ENCODE measurements at regions not wholly inside any gene's neighbourhood (a gene's known extent, or its start where the extent isn't known, plus 50 kb on each side); places are given as distances from the start of the nearest gene placed in this dataset.

DNA sequence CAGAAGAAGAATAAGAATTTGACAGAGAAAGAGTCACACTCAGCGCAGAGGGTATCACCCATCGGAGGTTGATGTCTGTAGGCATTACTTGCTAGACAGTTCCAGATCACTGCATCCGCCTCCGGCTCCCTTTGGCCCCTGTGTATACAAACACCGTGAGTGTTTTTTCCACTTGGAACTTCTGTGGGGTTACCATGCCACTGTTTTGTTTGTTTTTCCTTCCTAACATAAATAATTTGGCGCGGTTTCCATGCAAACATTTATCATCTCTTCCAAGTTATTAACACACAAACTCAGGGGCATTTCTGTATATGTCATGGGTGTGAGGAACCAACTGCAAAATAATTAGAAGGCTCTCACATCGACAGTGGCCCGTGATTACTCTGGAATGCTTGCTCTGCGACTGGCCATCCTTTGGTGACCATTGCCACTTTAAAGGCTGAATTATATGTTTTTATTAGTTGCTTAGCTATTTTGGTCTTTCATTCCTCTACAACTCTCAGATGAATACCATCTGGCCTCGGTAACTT, 612.2 kb upstream of the MKI67 start:
- no peak overlapping the region for H3K4me3 ChIP-seq (ENCODE audit: low read depth in 1 of 2, low read length in 2 of 2)
- H3K9me3 ChIP-seq (ENCODE audit: control insufficient read depth in 2 of 2, insufficient read depth in 1 of 2, low read depth in 1 of 2, low read length in 1 of 2), result peaks cover 2 to 9% of the 10 kb centered on the region in 2 donors
- no peak overlapping the region for H3K27ac ChIP-seq (ENCODE audit: low read depth in 2 of 2, low read length in 1 of 2)
- H3K27me3 ChIP-seq (ENCODE audit: control insufficient read depth in 1 of 2, insufficient read depth in 2 of 2, low read length in 2 of 2), result no peaks in the 10 kb centered on the region
- H3K4me1 ChIP-seq (ENCODE audit: control insufficient read depth in 2 of 2, insufficient read depth in 2 of 2, low read length in 1 of 2), result no peaks in the 10 kb centered on the region
- WGBS, 2 donors, result 55 to 68% methylated on average over 11 of the region's 11 CpGs
- no peaks in the 10 kb centered on the region for H3K36me3 ChIP-seq (ENCODE audit: control insufficient read depth in 2 of 2, insufficient read depth in 2 of 2, low read length in 1 of 2)

DNA sequence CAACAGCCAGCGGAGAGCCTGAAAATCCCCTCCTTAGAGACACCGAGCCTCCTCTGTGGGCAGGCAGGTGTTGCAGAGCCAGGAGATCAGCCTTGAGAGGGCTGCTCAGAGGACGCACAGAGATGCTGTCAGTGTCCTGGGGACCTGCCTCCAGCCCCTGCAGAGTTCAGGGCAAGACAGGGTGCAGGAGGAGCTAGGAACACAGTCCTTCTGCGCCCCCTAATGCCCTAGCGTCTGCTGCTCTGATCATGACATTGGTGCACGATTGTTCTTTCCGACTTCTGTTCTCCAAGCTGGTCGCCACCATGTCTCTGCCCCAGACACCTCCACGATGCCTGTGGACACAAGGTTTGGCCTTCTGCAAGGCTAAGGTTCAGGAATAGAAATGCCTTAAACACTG, 613.7 kb upstream of the MKI67 start:
- H3K27ac ChIP-seq (ENCODE audit: low read depth in 2 of 2, low read length in 1 of 2), result no peak overlapping the region
- peaks cover 0 to 8% of the 10 kb centered on the region in 2 donors for H3K9me3 ChIP-seq (ENCODE audit: control insufficient read depth in 2 of 2, insufficient read depth in 1 of 2, low read depth in 1 of 2, low read length in 1 of 2)
- no peaks in the 10 kb centered on the region for H3K4me1 ChIP-seq (ENCODE audit: control insufficient read depth in 2 of 2, insufficient read depth in 2 of 2, low read length in 1 of 2)
- H3K27me3 ChIP-seq (ENCODE audit: control insufficient read depth in 1 of 2, insufficient read depth in 2 of 2, low read length in 2 of 2), result no peaks in the 10 kb centered on the region
- H3K4me3 ChIP-seq (ENCODE audit: low read depth in 1 of 2, low read length in 2 of 2), result no peak overlapping the region
- whole genome bisulfite sequencing, 2 donors, result 73 to 74% methylated on average over 9 of the region's 9 CpGs
- H3K36me3 ChIP-seq (ENCODE audit: control insufficient read depth in 2 of 2, insufficient read depth in 2 of 2, low read length in 1 of 2), result no peaks in the 10 kb centered on the region

DNA sequence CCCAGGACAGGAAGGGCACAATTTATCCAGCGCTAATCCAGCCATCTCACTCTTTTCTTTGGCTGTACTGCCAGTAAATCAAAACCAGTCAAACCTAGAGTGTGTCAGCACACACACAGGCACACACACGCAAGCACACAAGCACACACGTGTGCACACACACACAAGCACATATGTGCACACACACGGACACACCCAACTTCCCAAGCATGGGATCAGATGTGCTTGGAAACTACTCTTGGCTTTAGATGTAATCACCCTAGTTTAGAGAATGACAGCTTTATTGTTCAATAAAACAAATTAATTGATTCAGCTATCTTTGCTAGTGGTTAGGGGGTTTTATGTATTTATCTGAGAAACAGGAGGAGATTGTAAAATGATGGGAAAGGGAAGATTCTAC, 615.0 kb upstream of the MKI67 start:
- Histone ChIP-seq H3K4me1 (ENCODE audit: control insufficient read depth in 2 of 2, insufficient read depth in 2 of 2, low read length in 1 of 2) (no peaks in the 10 kb centered on the region), H3K4me3 (ENCODE audit: low read depth in 1 of 2, low read length in 2 of 2) (no peak overlapping the region), H3K27ac (ENCODE audit: low read depth in 2 of 2, low read length in 1 of 2) (no peak overlapping the region), H3K27me3 (ENCODE audit: control insufficient read depth in 1 of 2, insufficient read depth in 2 of 2, low read length in 2 of 2) (no peaks in the 10 kb centered on the region), H3K36me3 (ENCODE audit: control insufficient read depth in 2 of 2, insufficient read depth in 2 of 2, low read length in 1 of 2) (no peaks in the 10 kb centered on the region), H3K9me3 (ENCODE audit: control insufficient read depth in 2 of 2, insufficient read depth in 1 of 2, low read depth in 1 of 2, low read length in 1 of 2) (peaks cover 0 to 8% of the 10 kb centered on the region in 2 donors)
- WGBS, 2 donors, result 84 to 86% methylated on average over 4 of the region's 4 CpGs

DNA sequence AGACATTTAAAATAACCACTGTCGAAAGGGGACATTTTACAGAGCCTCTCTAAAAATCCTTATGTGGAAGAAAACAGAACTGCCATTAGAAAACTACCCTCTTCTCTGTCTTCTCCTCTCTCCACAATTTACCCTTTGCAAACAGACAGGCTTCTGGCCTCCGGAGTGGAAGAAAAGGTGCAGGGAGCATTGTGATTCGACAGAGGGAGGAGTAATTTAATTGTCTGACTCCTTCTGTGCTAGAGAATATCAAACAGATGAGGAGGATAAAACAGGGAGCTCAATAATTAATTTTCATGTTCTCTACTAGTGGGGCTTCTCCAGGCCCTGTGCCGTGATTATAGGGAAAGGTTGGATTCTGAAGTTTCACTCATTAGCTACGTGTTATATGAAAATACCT, 615.5 kb upstream of the MKI67 start:
- 68 to 71% methylated on average over 5 of the region's 5 CpGs for WGBS, 2 donors
- Histone ChIP-seq H3K27me3 (ENCODE audit: control insufficient read depth in 1 of 2, insufficient read depth in 2 of 2, low read length in 2 of 2) (no peaks in the 10 kb centered on the region), H3K4me3 (ENCODE audit: low read depth in 1 of 2, low read length in 2 of 2) (no peak overlapping the region), H3K27ac (ENCODE audit: low read depth in 2 of 2, low read length in 1 of 2) (no peak overlapping the region), H3K4me1 (ENCODE audit: control insufficient read depth in 2 of 2, insufficient read depth in 2 of 2, low read length in 1 of 2) (no peaks in the 10 kb centered on the region), H3K9me3 (ENCODE audit: control insufficient read depth in 2 of 2, insufficient read depth in 1 of 2, low read depth in 1 of 2, low read length in 1 of 2) (peaks cover 0 to 8% of the 10 kb centered on the region in 2 donors), H3K36me3 (ENCODE audit: control insufficient read depth in 2 of 2, insufficient read depth in 2 of 2, low read length in 1 of 2) (no peaks in the 10 kb centered on the region)

DNA sequence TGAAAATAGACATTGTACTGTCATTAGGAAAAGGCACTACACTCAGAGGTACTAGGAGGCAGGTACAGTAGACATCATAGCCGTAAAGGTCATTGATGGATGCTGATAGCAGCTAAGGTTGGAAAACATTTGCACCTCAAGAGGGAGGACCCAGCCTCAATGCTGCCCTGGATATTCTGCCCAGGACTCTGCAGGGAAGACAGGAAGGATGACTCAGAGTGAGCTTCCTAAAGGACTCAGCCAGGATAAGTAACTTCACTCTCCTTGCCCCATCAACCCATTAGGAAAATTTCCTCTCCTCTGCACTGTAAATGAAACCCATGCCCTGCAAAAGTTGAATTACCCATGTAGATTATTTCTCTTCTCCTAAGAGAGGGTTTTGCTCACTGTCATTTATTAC, 617.9 kb upstream of the MKI67 start:
- no peak overlapping the region for H3K27ac ChIP-seq (ENCODE audit: low read depth in 2 of 2, low read length in 1 of 2)
- H3K4me1 ChIP-seq (ENCODE audit: control insufficient read depth in 2 of 2, insufficient read depth in 2 of 2, low read length in 1 of 2), result no peaks in the 10 kb centered on the region
- peaks cover 0 to 8% of the 10 kb centered on the region in 2 donors for H3K9me3 ChIP-seq (ENCODE audit: control insufficient read depth in 2 of 2, insufficient read depth in 1 of 2, low read depth in 1 of 2, low read length in 1 of 2)
- WGBS, 2 donors, result 84 to 93% methylated on average over 1 of the region's 1 CpG
- H3K4me3 ChIP-seq (ENCODE audit: low read depth in 1 of 2, low read length in 2 of 2), result no peak overlapping the region
- no peaks in the 10 kb centered on the region for H3K27me3 ChIP-seq (ENCODE audit: control insufficient read depth in 1 of 2, insufficient read depth in 2 of 2, low read length in 2 of 2)
- no peaks in the 10 kb centered on the region for H3K36me3 ChIP-seq (ENCODE audit: control insufficient read depth in 2 of 2, insufficient read depth in 2 of 2, low read length in 1 of 2)

DNA sequence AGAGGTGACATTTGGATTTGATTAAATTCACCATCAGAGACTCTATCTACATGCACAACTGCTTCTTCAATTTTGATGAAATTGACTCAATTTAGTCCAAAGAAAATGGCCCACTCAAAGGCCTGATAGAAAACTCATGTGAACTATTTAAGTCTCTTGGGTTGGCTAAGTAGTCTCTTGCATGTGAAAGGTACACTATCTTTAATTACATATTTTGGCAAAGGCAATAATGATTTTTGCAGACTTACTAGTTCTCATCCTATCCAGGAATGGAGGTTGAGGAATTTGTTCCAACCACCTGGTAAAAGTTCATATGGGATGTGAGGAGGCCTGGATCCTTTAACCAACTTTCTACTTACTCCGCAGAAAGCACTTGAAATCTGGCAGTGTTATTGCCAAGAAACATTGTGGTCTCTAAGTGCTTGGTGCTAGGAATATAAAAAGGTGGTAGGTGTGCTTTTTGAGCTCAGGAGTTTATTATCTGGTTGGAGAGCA, 618.6 kb upstream of the MKI67 start:
- no peak overlapping the region for H3K27ac ChIP-seq (ENCODE audit: low read depth in 2 of 2, low read length in 1 of 2)
- WGBS, 2 donors, result 95 to 96% methylated on average over 1 of the region's 1 CpG
- H3K27me3 ChIP-seq (ENCODE audit: control insufficient read depth in 1 of 2, insufficient read depth in 2 of 2, low read length in 2 of 2), result no peaks in the 10 kb centered on the region
- H3K4me1 ChIP-seq (ENCODE audit: control insufficient read depth in 2 of 2, insufficient read depth in 2 of 2, low read length in 1 of 2), result no peaks in the 10 kb centered on the region
- H3K4me3 ChIP-seq (ENCODE audit: low read depth in 1 of 2, low read length in 2 of 2), result no peak overlapping the region
- peaks cover 3 to 4% of the 10 kb centered on the region in 2 donors for H3K9me3 ChIP-seq (ENCODE audit: control insufficient read depth in 2 of 2, insufficient read depth in 1 of 2, low read depth in 1 of 2, low read length in 1 of 2)
- no peaks in the 10 kb centered on the region for H3K36me3 ChIP-seq (ENCODE audit: control insufficient read depth in 2 of 2, insufficient read depth in 2 of 2, low read length in 1 of 2)

DNA sequence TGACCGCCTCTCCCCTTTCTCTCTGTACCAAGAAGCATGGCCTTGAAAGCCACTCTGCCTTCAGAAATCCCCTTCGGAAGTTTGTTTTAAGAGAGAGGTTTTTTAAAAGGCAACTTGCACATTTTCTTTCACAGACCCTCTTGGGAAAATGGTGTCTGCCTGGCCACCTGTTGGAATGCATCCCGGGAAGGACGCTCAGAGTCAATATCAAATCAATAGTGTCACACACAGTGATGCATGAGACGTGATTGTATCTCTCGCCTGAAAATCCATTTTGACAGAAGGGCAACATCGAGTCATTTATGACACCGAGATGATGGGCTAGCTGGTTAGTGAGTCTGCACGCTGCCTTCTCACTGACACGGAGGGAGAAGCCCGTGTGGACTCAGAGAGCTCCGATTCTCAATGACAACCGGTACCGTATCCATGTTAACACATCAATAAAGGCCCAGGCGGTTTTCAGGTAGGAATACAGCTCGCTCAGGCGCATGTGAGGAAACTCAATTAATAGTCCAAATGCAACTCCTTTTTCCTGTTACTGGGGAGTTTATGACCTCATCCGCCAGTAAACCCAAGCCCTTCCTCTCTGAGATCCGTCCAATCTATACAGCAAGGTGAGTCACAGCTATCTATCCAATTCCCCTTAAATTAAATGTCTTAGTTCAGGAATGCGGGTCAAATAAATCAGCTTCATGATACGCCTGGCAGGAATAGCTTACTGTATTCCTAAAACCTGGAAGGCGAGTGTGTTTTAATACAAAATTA, 621.5 kb upstream of the MKI67 start:
- 80 to 87% methylated on average over 22 of the region's 22 CpGs for WGBS, 2 donors
- no peak overlapping the region for H3K4me3 ChIP-seq (ENCODE audit: low read depth in 1 of 2, low read length in 2 of 2)
- H3K9me3 ChIP-seq (ENCODE audit: control insufficient read depth in 2 of 2, insufficient read depth in 1 of 2, low read depth in 1 of 2, low read length in 1 of 2), result peaks cover 3 to 4% of the 10 kb centered on the region in 2 donors

DNA sequence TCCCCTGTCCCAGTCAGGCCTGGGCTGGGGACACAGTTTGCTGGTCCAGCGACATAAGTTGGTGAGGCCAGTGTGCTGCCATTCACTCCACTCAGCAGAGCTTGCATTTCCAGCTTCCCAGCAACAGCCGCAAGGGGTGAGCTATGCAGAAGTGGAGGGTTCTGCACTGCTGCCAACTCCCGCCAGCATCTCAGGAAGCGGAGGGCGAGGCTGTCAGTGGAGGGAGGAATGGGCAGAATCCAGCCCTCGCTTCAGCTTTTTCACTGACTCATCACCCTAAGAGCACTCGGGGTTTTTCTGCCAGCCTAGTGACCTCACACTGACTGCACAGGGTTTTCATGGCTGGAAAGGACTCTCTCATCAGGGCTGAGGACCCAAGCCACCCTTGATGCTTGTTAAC, 625.1 kb upstream of the MKI67 start:
- Histone ChIP-seq H3K27me3 (ENCODE audit: control insufficient read depth in 1 of 2, insufficient read depth in 2 of 2, low read length in 2 of 2) (no peaks in the 10 kb centered on the region), H3K27ac (ENCODE audit: low read depth in 2 of 2, low read length in 1 of 2) (no peak overlapping the region), H3K4me1 (ENCODE audit: control insufficient read depth in 2 of 2, insufficient read depth in 2 of 2, low read length in 1 of 2) (no peaks in the 10 kb centered on the region), H3K36me3 (ENCODE audit: control insufficient read depth in 2 of 2, insufficient read depth in 2 of 2, low read length in 1 of 2) (no peaks in the 10 kb centered on the region), H3K4me3 (ENCODE audit: low read depth in 1 of 2, low read length in 2 of 2) (no peak overlapping the region), H3K9me3 (ENCODE audit: control insufficient read depth in 2 of 2, insufficient read depth in 1 of 2, low read depth in 1 of 2, low read length in 1 of 2) (peaks cover 3% of the 10 kb centered on the region in 2 donors)
- 75 to 82% methylated on average over 7 of the region's 7 CpGs for WGBS, 2 donors

More for the DNA sequence above, 621.5 kb upstream of the MKI67 start:
- no peaks in the 10 kb centered on the region for H3K4me1 ChIP-seq (ENCODE audit: control insufficient read depth in 2 of 2, insufficient read depth in 2 of 2, low read length in 1 of 2)
- no peaks in the 10 kb centered on the region for H3K27me3 ChIP-seq (ENCODE audit: control insufficient read depth in 1 of 2, insufficient read depth in 2 of 2, low read length in 2 of 2)
- no peak overlapping the region for H3K27ac ChIP-seq (ENCODE audit: low read depth in 2 of 2, low read length in 1 of 2)
- H3K36me3 ChIP-seq (ENCODE audit: control insufficient read depth in 2 of 2, insufficient read depth in 2 of 2, low read length in 1 of 2), result no peaks in the 10 kb centered on the region

DNA sequence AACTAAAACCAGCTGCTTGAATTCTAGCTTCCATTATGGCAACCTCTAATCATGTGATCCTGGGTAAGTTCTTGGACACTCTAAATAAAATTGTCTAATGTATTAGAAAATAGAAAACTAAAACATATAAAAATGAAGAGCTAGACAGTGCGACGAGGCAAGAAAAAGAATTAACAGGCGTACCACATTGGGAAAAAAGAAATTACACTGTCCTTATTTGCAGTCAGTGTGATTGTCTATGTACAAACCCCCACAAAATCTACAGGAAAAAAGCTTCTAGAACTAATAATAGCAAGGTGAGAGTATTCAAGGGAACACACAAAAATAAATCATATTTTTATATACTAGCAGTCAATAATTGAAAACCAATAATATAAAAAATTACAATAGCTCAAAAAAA, 625.6 kb upstream of the MKI67 start:
- Histone ChIP-seq H3K4me1 (ENCODE audit: control insufficient read depth in 2 of 2, insufficient read depth in 2 of 2, low read length in 1 of 2) (no peaks in the 10 kb centered on the region), H3K27ac (ENCODE audit: low read depth in 2 of 2, low read length in 1 of 2) (no peak overlapping the region), H3K27me3 (ENCODE audit: control insufficient read depth in 1 of 2, insufficient read depth in 2 of 2, low read length in 2 of 2) (no peaks in the 10 kb centered on the region), H3K9me3 (ENCODE audit: control insufficient read depth in 2 of 2, insufficient read depth in 1 of 2, low read depth in 1 of 2, low read length in 1 of 2) (peaks cover 3% of the 10 kb centered on the region in 2 donors), H3K4me3 (ENCODE audit: low read depth in 1 of 2, low read length in 2 of 2) (no peak overlapping the region), H3K36me3 (ENCODE audit: control insufficient read depth in 2 of 2, insufficient read depth in 2 of 2, low read length in 1 of 2) (no peaks in the 10 kb centered on the region)
- 88 to 89% methylated on average over 3 of the region's 3 CpGs for WGBS, 2 donors

DNA sequence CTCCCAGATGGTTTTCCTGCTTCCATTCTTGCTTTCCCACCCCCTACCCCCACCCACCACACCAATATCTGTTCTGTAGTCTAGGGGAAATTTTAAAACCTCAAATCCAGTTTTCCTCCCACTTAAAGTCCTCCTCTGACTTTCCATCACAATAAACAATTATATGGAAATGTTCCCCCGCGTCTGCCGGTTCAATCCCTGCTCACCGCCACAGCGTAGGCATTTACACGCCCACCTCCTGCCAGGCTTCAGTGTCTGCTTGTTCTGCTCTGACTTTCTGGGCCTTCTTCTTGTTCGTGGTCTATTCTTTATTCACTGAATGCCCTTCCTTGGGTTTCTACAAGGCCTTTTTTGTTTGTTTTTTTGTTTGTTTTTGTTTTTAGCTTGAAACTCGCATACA, 633.0 kb upstream of the MKI67 start:
- Histone ChIP-seq H3K27ac (ENCODE audit: low read depth in 2 of 2, low read length in 1 of 2) (no peak overlapping the region), H3K9me3 (ENCODE audit: control insufficient read depth in 2 of 2, insufficient read depth in 1 of 2, low read depth in 1 of 2, low read length in 1 of 2) (peaks cover 4 to 7% of the 10 kb centered on the region in 2 donors), H3K27me3 (ENCODE audit: control insufficient read depth in 1 of 2, insufficient read depth in 2 of 2, low read length in 2 of 2) (no peaks in the 10 kb centered on the region), H3K4me1 (ENCODE audit: control insufficient read depth in 2 of 2, insufficient read depth in 2 of 2, low read length in 1 of 2) (no peaks in the 10 kb centered on the region), H3K36me3 (ENCODE audit: control insufficient read depth in 2 of 2, insufficient read depth in 2 of 2, low read length in 1 of 2) (no peaks in the 10 kb centered on the region), H3K4me3 (ENCODE audit: low read depth in 1 of 2, low read length in 2 of 2) (no peak overlapping the region)
- 81 to 85% methylated on average over 8 of the region's 8 CpGs for WGBS, 2 donors
